ENCODE measurements at regions not wholly inside any gene's neighbourhood (a gene's known extent, or its start where the extent isn't known, plus 50 kb on each side); places are given as distances from the start of the nearest gene placed in this dataset.

DNA sequence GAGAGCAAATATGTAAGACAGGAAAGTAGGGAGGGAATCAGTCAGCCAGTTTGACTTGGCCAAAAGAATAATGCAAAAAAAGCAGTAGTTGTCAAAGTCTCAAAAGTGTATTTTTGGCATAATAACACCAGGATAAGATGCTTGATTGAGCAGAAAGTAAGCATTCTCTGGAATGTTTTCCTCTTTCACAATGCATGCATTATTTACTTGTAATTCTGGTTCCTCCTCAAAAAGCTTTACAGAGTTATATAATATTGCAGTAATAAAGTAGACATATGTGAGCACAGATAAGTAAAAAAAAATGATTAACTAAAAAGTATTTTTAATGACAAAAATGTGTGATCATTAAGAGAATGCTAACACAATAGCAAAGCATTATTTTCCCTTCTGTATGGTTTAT is 285.9 kb upstream of the BCHE start:
- DNase-seq (ENCODE audit: low read depth in 4 of 4, low spot score in 2 of 4): no peak

GRCh38 chr3:166118049-166118448 is 280.8 kb upstream of the BCHE start:
- DNase-seq (ENCODE audit: low read depth in 4 of 4, low spot score in 2 of 4): no peak

DNA sequence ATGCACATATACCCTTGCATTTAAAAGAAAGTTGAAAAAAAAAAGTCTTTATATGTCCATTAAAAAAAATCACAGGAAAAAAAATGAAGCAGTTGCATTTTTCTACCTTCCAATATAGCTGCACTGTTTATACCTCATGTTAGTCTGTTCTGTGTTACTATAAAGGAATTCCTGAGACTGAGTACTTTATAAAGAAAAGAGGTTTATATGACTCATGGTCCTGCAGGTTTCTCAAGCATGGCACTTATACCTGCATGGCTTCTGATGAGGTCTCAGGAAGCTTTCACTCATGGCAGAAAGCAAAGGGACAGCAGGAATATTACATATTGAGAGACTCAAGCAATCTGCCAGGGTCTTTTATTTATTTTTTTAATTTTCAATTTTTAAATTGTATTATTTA is 277.2 kb upstream of the BCHE start:
- no peak for DNase-seq (ENCODE audit: low read depth in 4 of 4, low spot score in 2 of 4)

- no peak for DNase-seq (ENCODE audit: low read depth in 4 of 4, low spot score in 2 of 4)
Measured at GRCh38 chr3:166111562-166111961, 274.3 kb upstream of the BCHE start.

DNA sequence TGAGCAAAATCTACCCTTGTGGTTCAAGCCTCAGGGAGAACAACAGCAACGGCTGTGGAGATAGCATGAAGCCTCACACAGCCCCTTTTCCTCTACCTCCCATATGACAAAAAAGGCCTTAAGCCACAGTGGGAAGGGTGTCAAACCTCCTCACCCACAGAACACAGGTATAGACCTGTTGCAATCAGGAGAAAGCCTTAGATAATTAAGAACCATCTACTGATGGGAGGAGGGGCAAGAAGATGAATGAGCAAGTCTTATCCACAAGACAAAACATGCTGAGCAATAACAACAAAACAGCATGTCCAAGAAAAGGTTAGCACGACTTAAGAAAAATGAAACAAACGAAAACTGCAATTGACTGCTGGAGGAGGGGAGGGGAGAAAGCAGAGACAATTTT is 272.9 kb upstream of the BCHE start:
- DNase-seq (ENCODE audit: low read depth in 4 of 4, low spot score in 2 of 4): no peak

- DNase-seq (ENCODE audit: low read depth in 4 of 4, low spot score in 2 of 4): no peak
Measured at GRCh38 chr3:166104938-166105337, 267.7 kb upstream of the BCHE start.

GRCh38 chr3:166100730-166101129 is 263.5 kb upstream of the BCHE start:
- no peak for DNase-seq (ENCODE audit: low read depth in 4 of 4, low spot score in 2 of 4)

- no peak for DNase-seq (ENCODE audit: low read depth in 4 of 4, low spot score in 2 of 4)
Measured at GRCh38 chr3:166089575-166089974, 252.4 kb upstream of the BCHE start.

GRCh38 chr3:166085164-166085856 is 248.1 kb upstream of the BCHE start:
- DNase-seq (ENCODE audit: low read depth in 4 of 4, low spot score in 2 of 4): no peak

DNA sequence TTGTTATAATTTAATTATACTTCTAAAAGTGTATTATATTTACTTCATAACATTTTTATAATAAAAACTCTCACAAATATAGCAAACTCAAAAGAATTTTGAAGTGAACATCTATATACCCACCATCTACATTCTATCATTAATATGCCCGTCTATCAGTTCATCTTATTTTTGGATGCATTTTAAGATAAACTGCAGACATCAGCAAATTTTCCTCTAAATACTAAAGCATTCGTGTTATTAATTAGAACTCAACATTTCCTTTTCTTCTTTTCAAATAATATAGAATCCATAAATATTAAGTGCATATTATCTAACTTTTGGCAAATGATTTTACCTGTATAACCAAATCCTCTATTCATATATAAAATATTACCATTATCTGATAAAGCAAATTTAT is 242.9 kb upstream of the BCHE start:
- no peak for DNase-seq (ENCODE audit: low read depth in 4 of 4, low spot score in 2 of 4)

GRCh38 chr3:166071831-166072230 is 234.6 kb upstream of the BCHE start:
- no peak for DNase-seq (ENCODE audit: low read depth in 4 of 4, low spot score in 2 of 4)

- DNase-seq (ENCODE audit: low read depth in 4 of 4, low spot score in 2 of 4): no peak
Measured at GRCh38 chr3:166064476-166064875, 227.3 kb upstream of the BCHE start.

DNA sequence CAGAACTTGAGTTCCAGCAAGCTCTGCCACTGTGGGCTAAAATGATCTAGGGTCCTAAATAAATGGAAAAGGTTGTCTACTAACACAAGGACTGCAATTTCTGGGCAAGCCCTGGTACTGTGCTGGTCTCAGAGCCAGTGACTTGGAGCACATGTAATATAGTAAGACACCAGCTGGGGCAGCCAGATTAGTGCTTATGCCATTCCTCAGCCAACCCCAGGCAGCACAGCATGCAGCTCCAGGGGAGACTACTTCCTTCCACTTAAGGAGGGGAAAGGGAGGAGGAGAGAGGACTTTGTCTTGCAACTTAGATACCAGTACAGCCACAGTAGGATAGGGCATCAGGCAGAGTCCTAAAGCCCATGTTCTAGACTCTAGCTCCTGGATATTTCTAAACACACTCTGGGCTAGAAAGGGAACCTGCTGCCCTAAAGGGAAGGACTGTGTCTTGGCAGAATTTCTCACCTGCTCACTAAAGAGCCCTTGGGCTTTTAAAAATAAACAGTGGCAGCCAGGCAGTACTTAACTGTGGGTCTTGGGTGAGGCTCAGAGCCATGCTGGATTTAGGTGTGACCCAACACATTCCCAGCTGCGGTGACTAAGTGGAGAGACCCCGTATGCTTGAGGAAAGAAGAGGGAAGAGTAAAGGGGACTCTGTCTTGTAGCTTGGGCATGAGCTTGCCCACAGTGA is 223.7 kb upstream of the BCHE start:
- no peak for DNase-seq (ENCODE audit: low read depth in 4 of 4, low spot score in 2 of 4)

- no peak for DNase-seq (ENCODE audit: low read depth in 4 of 4, low spot score in 2 of 4)
Measured at GRCh38 chr3:166052440-166052839, 215.2 kb upstream of the BCHE start.

DNA sequence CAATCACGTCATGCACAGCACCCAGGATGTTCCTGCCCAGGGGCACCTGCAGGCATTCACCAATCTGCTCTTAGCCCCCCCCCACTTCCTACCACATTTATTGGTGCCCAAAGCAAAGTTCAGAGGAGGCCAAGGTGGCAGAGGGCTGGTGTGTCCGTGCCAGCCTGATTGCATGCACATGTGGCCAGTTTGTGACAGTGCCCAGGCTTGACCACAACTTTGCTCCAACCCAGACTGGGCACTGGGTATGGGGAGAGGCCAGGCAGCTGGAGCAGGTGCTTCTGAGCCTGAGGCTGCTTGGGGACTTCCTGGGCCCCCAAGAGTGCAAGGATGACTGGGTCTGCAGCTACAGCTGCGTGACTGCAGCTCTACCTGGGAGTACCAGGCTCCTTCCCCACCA is 192.3 kb upstream of the BCHE start:
- no peak for DNase-seq (ENCODE audit: low read depth in 4 of 4, low spot score in 2 of 4)

DNA sequence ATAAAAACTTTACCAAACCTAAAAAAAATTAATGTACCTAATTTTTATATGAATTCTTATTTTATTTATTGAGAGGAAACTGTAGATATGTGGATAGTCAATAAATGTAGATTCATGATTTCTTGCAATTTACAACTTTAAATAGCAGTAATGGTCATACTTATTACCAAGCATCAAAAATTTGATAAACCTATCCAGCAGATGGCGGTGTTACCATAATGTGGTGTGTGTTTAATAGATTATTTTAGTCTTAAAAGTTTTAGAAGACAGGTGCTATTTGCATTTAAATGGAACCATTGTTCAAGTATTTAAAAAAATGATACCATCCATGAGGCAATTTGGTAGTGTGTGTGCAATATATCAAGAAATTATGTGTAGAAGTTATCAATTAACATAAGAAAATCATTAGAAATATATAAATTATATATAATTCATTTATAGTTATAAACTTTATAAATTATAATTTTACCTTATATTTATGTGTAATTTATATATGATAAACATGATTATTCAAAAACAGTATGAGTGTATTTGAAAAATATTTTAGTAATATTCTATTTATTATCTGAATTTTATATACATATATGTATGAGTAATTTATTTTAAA is 176.0 kb upstream of the BCHE start:
- DNase-seq (ENCODE audit: low read depth in 4 of 4, low spot score in 2 of 4): peak in 3 of 4 donors; percentile 0 to 13 (median 11)

- no peak for DNase-seq (ENCODE audit: low read depth in 4 of 4, low spot score in 2 of 4)
Measured at GRCh38 chr3:166011771-166012170, 174.5 kb upstream of the BCHE start.

DNA sequence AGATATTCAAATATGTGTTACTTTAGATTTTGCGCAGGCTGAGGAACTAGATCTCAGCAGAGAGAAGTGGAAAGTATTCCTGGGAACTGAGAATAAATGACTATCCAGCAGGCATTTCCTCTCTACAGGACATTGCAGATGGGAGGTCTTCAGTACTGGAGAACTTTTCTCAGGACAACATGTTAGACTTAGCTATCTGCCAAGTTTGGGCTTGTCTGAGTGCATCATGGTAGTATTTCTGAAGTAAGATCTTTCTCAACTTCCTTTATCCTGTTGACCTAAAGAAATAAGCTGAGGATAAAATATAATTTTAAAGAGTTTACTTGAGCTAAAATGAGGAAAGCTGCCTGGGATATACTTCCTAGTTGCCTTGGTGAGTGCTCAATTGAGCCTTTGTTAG is 167.9 kb upstream of the BCHE start:
- DNase-seq (ENCODE audit: low read depth in 4 of 4, low spot score in 2 of 4): no peak

DNA sequence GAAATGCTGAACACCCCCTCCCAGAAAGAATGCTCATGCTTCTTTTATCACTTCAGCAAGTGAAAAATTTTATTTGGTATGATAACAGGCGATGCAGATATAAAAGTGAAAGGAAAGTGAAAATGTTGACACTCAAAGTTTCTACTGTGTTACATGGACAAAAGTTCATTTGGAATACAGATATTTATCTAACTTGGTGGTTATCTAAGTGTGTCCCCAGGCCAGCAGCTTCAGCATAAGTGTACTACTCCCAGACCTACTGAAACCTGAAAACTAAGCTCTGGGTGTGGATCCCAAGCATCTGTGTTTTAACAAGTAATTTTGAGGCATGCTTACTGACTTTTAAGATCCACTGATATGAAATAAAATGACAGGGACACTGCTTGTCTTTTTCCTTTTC is 157.1 kb upstream of the BCHE start:
- no peak for DNase-seq (ENCODE audit: low read depth in 4 of 4, low spot score in 2 of 4)

DNA sequence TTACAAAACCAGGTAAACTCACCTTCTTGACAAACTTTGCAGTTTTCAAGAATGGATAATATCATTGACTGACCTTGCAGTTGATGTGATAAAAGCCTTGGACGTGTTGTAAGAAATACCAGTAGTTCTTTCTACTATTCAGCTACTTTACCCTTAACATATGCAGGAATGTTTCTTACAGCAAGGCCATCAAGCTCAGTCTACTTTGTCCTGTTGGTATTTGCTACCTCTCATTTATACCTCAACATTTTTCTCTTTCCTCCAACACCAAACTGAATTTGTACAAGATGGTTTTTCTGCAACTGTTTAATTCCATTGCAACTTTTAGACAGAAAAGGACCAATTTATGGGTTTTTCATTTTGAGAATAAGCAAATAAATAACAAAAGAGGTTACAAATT is 147.4 kb upstream of the BCHE start:
- no peak for DNase-seq (ENCODE audit: low read depth in 4 of 4, low spot score in 2 of 4)

DNA sequence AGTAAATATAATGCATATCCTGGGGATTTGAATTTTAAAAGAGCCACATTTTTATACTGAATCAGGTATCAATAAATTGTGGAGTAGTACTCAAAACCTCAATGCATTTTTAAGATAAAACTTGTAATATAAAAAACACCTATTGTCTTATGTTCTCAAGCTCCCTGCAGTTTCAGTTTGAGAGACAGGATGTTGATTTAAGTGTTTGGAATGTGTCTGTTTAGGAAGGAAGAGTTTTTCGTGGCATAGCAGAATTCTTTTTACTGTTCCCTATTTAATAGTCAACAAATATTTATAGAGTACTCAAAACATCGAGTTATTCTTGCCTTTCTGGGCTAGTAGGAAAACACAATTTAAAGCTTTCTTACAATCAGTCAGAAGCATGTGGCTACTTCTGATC is 146.1 kb upstream of the BCHE start:
- DNase-seq (ENCODE audit: low read depth in 4 of 4, low spot score in 2 of 4): no peak

- no peak for DNase-seq (ENCODE audit: low read depth in 4 of 4, low spot score in 2 of 4)
Measured at GRCh38 chr3:165981318-165981717, 144.1 kb upstream of the BCHE start.

Measured in left renal cortex interstitium (tissue), 4 donors.